SJCRH30 (cell line): ENCODE measurements at regions not wholly inside any gene's neighbourhood (a gene's known extent, or its start where the extent isn't known, plus 50 kb on each side); places are given as distances from the start of the nearest gene placed in this dataset.

ENCODE experiments used
- DNase-seq, 2 experiments: peaks; one replicate each; pipeline ENCODE4 v3.0.0-alpha.2; 2015 to 2020
- H3K27ac ChIP-seq: fragments of 250-450 bp; sonication (Bioruptor Pico); 2 replicates; pipeline ENCODE4 v1.5.1; 2020; ENCODE audit warnings: mild to moderate bottlenecking, moderate library complexity
- H3K27me3 ChIP-seq: fragments of 250-450 bp; sonication (Bioruptor Pico); 2 replicates; pipeline ENCODE4 v1.5.1; 2020; ENCODE audit warnings: mild to moderate bottlenecking, moderate library complexity
- H3K36me3 ChIP-seq: fragments of 250-450 bp; sonication (Bioruptor Pico); 2 replicates; pipeline ENCODE4 v1.5.1; 2020; ENCODE audit warnings: mild to moderate bottlenecking, moderate library complexity
- H3K4me1 ChIP-seq: fragments of 250-450 bp; sonication (Bioruptor Pico); 2 replicates; pipeline ENCODE4 v1.5.1; 2020; ENCODE audit warnings: mild to moderate bottlenecking, moderate library complexity
- H3K4me3 ChIP-seq: fragments of 250-450 bp; sonication (Bioruptor Pico); 2 replicates; pipeline ENCODE4 v1.5.1; 2020; ENCODE audit warnings: mild to moderate bottlenecking, moderate library complexity
- H3K9me3 ChIP-seq: fragments of 250-450 bp; sonication (Bioruptor Pico); replicated peaks from 2 replicates; pipeline ENCODE4 v1.5.1; 2020; ENCODE audit warnings: mild to moderate bottlenecking, moderate library complexity

- no peaks in the 10 kb centered on the region for H3K4me1 ChIP-seq
- no peak overlapping the region for H3K4me3 ChIP-seq
- no peaks in the 10 kb centered on the region for H3K36me3 ChIP-seq
- DNase-seq, result no peak
- no peak overlapping the region for H3K27ac ChIP-seq
- no peaks in the 10 kb centered on the region for H3K9me3 ChIP-seq
- H3K27me3 ChIP-seq, result no peaks in the 10 kb centered on the region
Observed at GRCh38 chr2:52127527-52127926, 1095.6 kb upstream of the NRXN1 start.

GRCh38 chr2:52117299-52117698 lies 1085.4 kb upstream of the NRXN1 start:
- no peaks in the 10 kb centered on the region for H3K4me1 ChIP-seq
- H3K36me3 ChIP-seq, result no peaks in the 10 kb centered on the region
- no peak overlapping the region for H3K4me3 ChIP-seq
- H3K27me3 ChIP-seq, result no peaks in the 10 kb centered on the region
- DNase-seq, result no peak
- H3K27ac ChIP-seq, result no peak overlapping the region
- H3K9me3 ChIP-seq, result no peaks in the 10 kb centered on the region

GRCh38 chr2:52115750-52116149 lies 1083.8 kb upstream of the NRXN1 start:
- no peaks in the 10 kb centered on the region for H3K4me1 ChIP-seq
- H3K27me3 ChIP-seq, result no peaks in the 10 kb centered on the region
- H3K4me3 ChIP-seq, result no peak overlapping the region
- DNase-seq, result no peak
- no peaks in the 10 kb centered on the region for H3K36me3 ChIP-seq
- H3K9me3 ChIP-seq, result no peaks in the 10 kb centered on the region
- no peak overlapping the region for H3K27ac ChIP-seq

GRCh38 chr2:52113338-52113737 lies 1081.4 kb upstream of the NRXN1 start:
- Histone ChIP-seq H3K27ac (no peak overlapping the region), H3K27me3 (no peaks in the 10 kb centered on the region), H3K9me3 (no peaks in the 10 kb centered on the region), H3K4me1 (no peaks in the 10 kb centered on the region), H3K4me3 (no peak overlapping the region), H3K36me3 (no peaks in the 10 kb centered on the region)
- no peak for DNase-seq

GRCh38 chr2:52112141-52112540 lies 1080.2 kb upstream of the NRXN1 start:
- H3K27me3 ChIP-seq, result no peaks in the 10 kb centered on the region
- H3K36me3 ChIP-seq, result no peaks in the 10 kb centered on the region
- no peaks in the 10 kb centered on the region for H3K9me3 ChIP-seq
- no peak overlapping the region for H3K27ac ChIP-seq
- H3K4me3 ChIP-seq, result no peak overlapping the region
- H3K4me1 ChIP-seq, result no peaks in the 10 kb centered on the region
- no peak for DNase-seq

GRCh38 chr2:52107124-52107523 lies 1075.2 kb upstream of the NRXN1 start:
- H3K27me3 ChIP-seq, result no peaks in the 10 kb centered on the region
- no peaks in the 10 kb centered on the region for H3K9me3 ChIP-seq
- H3K4me3 ChIP-seq, result no peak overlapping the region
- DNase-seq, result no peak
- no peak overlapping the region for H3K27ac ChIP-seq
- H3K4me1 ChIP-seq, result no peaks in the 10 kb centered on the region
- no peaks in the 10 kb centered on the region for H3K36me3 ChIP-seq

- DNase-seq, result no peak
- H3K9me3 ChIP-seq, result no peaks in the 10 kb centered on the region
- H3K27me3 ChIP-seq, result no peaks in the 10 kb centered on the region
- no peaks in the 10 kb centered on the region for H3K36me3 ChIP-seq
- no peaks in the 10 kb centered on the region for H3K4me1 ChIP-seq
- no peak overlapping the region for H3K4me3 ChIP-seq
- H3K27ac ChIP-seq, result no peak overlapping the region
Observed at GRCh38 chr2:52097071-52097470, 1065.1 kb upstream of the NRXN1 start.

GRCh38 chr2:52084759-52085158 lies 1052.8 kb upstream of the NRXN1 start:
- Histone ChIP-seq H3K4me3 (no peak overlapping the region), H3K27me3 (no peaks in the 10 kb centered on the region), H3K27ac (no peak overlapping the region), H3K9me3 (no peaks in the 10 kb centered on the region), H3K36me3 (no peaks in the 10 kb centered on the region), H3K4me1 (no peaks in the 10 kb centered on the region)
- DNase-seq, result no peak

GRCh38 chr2:52083214-52083613 lies 1051.3 kb upstream of the NRXN1 start:
- Histone ChIP-seq H3K36me3 (no peaks in the 10 kb centered on the region), H3K27ac (no peak overlapping the region), H3K27me3 (no peaks in the 10 kb centered on the region), H3K4me1 (no peaks in the 10 kb centered on the region), H3K9me3 (no peaks in the 10 kb centered on the region), H3K4me3 (no peak overlapping the region)
- DNase-seq, result no peak

- Histone ChIP-seq H3K9me3 (no peaks in the 10 kb centered on the region), H3K4me1 (no peaks in the 10 kb centered on the region)
Observed at GRCh38 chr2:52082646-52083045, 1050.7 kb upstream of the NRXN1 start.

GRCh38 chr2:52079602-52080001 lies 1047.7 kb upstream of the NRXN1 start:
- no peak overlapping the region for H3K27ac ChIP-seq
- no peaks in the 10 kb centered on the region for H3K36me3 ChIP-seq
- H3K4me3 ChIP-seq, result no peak overlapping the region
- no peaks in the 10 kb centered on the region for H3K4me1 ChIP-seq
- no peaks in the 10 kb centered on the region for H3K27me3 ChIP-seq
- H3K9me3 ChIP-seq, result no peaks in the 10 kb centered on the region
- DNase-seq, result no peak

More at GRCh38 chr2:52082646-52083045, 1050.7 kb upstream of the NRXN1 start:
- Histone ChIP-seq H3K27ac (no peak overlapping the region), H3K36me3 (no peaks in the 10 kb centered on the region), H3K4me3 (no peak overlapping the region), H3K27me3 (no peaks in the 10 kb centered on the region)
- no peak for DNase-seq

- Histone ChIP-seq H3K4me1 (no peaks in the 10 kb centered on the region), H3K27ac (no peak overlapping the region), H3K36me3 (no peaks in the 10 kb centered on the region), H3K4me3 (no peak overlapping the region), H3K27me3 (no peaks in the 10 kb centered on the region), H3K9me3 (no peaks in the 10 kb centered on the region)
- no peak for DNase-seq
Observed at GRCh38 chr2:52077159-52077558, 1045.2 kb upstream of the NRXN1 start.

- H3K4me3 ChIP-seq, result no peak overlapping the region
- no peak overlapping the region for H3K27ac ChIP-seq
- H3K4me1 ChIP-seq, result no peaks in the 10 kb centered on the region
- no peaks in the 10 kb centered on the region for H3K27me3 ChIP-seq
- H3K36me3 ChIP-seq, result no peaks in the 10 kb centered on the region
- no peaks in the 10 kb centered on the region for H3K9me3 ChIP-seq
- no peak for DNase-seq
Observed at GRCh38 chr2:52074130-52074719, 1042.3 kb upstream of the NRXN1 start.

- Histone ChIP-seq H3K4me1 (no peaks in the 10 kb centered on the region), H3K4me3 (no peak overlapping the region), H3K27ac (no peak overlapping the region), H3K27me3 (no peaks in the 10 kb centered on the region), H3K36me3 (no peaks in the 10 kb centered on the region), H3K9me3 (no peaks in the 10 kb centered on the region)
- no peak for DNase-seq
Observed at GRCh38 chr2:52072949-52073348, 1041.0 kb upstream of the NRXN1 start.

GRCh38 chr2:52070665-52071064 lies 1038.7 kb upstream of the NRXN1 start:
- Histone ChIP-seq H3K9me3 (no peaks in the 10 kb centered on the region), H3K4me3 (no peak overlapping the region), H3K27ac (no peak overlapping the region), H3K36me3 (no peaks in the 10 kb centered on the region), H3K27me3 (no peaks in the 10 kb centered on the region; the same call in 1 of the 2 replicates), H3K4me1 (no peaks in the 10 kb centered on the region)
- no peak for DNase-seq

- Histone ChIP-seq H3K27ac (no peak overlapping the region), H3K4me1 (no peaks in the 10 kb centered on the region), H3K36me3 (no peaks in the 10 kb centered on the region), H3K4me3 (no peak overlapping the region), H3K9me3 (no peaks in the 10 kb centered on the region), H3K27me3 (no peaks in the 10 kb centered on the region; the same call in 1 of the 2 replicates)
- no peak for DNase-seq
Observed at GRCh38 chr2:52064234-52064633, 1032.3 kb upstream of the NRXN1 start.
